ENCODE measurements at regions not wholly inside any gene's neighbourhood (a gene's known extent, or its start where the extent isn't known, plus 50 kb on each side); places are given as distances from the start of the nearest gene placed in this dataset.

DNA sequence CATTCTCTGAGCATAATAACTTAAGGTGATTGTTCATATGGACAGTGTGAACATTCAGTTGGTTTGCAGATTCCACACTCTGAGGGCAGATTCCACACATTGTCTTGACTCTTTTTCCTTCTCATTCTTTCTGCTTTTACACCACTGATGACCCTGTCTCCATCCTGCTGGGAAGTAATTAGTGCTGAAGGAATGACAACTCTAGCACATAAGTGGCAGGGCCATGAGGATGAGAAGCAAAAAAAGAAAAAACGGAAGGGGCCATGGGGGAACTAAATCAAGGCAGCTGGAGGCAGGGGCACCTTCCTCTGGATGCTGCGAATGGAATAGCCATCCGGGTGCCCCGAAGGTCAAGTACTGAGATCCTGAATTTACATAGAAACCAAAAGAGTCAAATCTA, 944.0 kb downstream of the KCNJ2 start:
- no peaks in the 10 kb centered on the region for H4K20me1 ChIP-seq (ENCODE audit: control insufficient read depth, extremely low read depth, insufficient read depth, low read length)
- FAIRE-seq (no peak), DNase-seq (ENCODE audit: low read depth, low spot score) (no peak)
- H3K4me1 ChIP-seq (ENCODE audit: control insufficient read depth, extremely low read depth, insufficient read depth, low read length): no peaks in the 10 kb centered on the region
- H3K9me3 ChIP-seq (ENCODE audit: control insufficient read depth, low read depth, low read length): no peaks in the 10 kb centered on the region
- dilution Hi-C loops (cut with MboI; ENCODE audit: extremely low pct_ligation_motif_present, low sequenced_read_pairs): no loop called here
- H2AFZ ChIP-seq (ENCODE audit: control insufficient read depth, low read length): no peak overlapping the region
- no peaks in the 10 kb centered on the region for H3K9me1 ChIP-seq (ENCODE audit: control insufficient read depth, extremely low read depth, insufficient read depth, low read length)
- no peaks in the 10 kb centered on the region for H3K27me3 ChIP-seq (ENCODE audit: control insufficient read depth, extremely low read depth, insufficient read depth, low read length)
- no peaks in the 10 kb centered on the region for H3K79me2 ChIP-seq (ENCODE audit: control insufficient read depth, insufficient read depth, low read length)
- H3K4me3 ChIP-seq (ENCODE audit: control insufficient read depth in 2 of 3, extremely low read depth in 1 of 3, insufficient read depth in 2 of 3, low read depth in 1 of 3, low read length in 3 of 3): no peak overlapping the region
- H3K9ac ChIP-seq (ENCODE audit: control insufficient read depth, extremely low read depth, insufficient read depth, low read length): no peak overlapping the region
- no peak overlapping the region for H3K27ac ChIP-seq (ENCODE audit: control insufficient read depth, insufficient read depth, low read length)
- TF ChIP-seq EZH2 (IDR thresholded peaks at IDR 0.05; ENCODE audit: low read length): no peak
- TF ChIP-seq, protein P1, sequence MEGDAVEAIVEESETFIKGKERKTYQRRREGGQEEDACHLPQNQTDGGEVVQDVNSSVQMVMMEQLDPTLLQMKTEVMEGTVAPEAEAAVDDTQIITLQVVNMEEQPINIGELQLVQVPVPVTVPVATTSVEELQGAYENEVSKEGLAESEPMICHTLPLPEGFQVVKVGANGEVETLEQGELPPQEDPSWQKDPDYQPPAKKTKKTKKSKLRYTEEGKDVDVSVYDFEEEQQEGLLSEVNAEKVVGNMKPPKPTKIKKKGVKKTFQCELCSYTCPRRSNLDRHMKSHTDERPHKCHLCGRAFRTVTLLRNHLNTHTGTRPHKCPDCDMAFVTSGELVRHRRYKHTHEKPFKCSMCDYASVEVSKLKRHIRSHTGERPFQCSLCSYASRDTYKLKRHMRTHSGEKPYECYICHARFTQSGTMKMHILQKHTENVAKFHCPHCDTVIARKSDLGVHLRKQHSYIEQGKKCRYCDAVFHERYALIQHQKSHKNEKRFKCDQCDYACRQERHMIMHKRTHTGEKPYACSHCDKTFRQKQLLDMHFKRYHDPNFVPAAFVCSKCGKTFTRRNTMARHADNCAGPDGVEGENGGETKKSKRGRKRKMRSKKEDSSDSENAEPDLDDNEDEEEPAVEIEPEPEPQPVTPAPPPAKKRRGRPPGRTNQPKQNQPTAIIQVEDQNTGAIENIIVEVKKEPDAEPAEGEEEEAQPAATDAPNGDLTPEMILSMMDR (optimal IDR thresholded peaks at IDR 0.05 in 1 of 3, IDR thresholded peaks at IDR 0.05 in 1 of 3, conservative IDR thresholded peaks at IDR 0.05 in 1 of 3; ENCODE audit: extremely low read depth in 1 of 3, insufficient read depth in 2 of 3, low read length in 3 of 3): no peak
- H3K36me3 ChIP-seq (ENCODE audit: control insufficient read depth in 2 of 2, extremely low read depth in 1 of 2, insufficient read depth in 2 of 2, low read length in 2 of 2): no peaks in the 10 kb centered on the region
- no peak overlapping the region for H3K4me2 ChIP-seq (ENCODE audit: control insufficient read depth, extremely low read depth, insufficient read depth, low read depth, low read length)

DNA sequence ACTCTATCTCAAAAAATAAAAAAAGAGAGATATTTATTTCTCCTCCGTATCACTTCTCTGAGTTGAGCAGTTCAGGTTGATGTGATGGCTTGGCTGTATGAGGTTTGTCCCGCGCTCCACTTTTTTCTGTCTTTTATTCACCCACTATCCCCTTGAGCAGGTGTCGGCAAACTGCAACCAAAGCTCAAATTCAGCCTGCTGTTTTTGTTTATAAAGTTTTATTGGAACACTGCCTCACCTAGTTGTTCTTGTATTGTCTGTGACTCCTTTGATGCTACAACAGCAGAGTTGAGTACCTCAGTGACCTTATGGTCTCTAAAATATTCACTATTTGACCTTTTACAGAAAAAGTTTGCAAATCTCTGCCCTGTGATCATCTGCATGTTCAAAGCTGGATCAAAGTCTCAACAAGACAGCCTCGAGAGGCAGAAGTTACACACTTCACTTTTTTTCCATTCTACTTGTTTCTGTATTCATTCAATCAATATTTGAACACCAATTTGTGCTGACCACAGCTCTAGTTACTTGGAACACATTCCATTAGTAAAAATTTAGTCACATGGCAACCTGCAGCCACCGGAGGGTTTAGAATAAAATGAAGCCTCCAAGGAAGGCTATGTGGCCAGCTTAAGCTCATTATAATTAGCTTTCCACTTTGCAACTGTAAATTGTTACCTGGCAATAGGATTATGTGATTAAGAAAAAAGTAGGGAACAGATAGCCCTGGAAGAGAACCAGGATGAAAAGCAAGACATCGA, 945.8 kb downstream of the KCNJ2 start:
- Histone ChIP-seq H3K4me3 (ENCODE audit: control insufficient read depth in 2 of 3, extremely low read depth in 1 of 3, insufficient read depth in 2 of 3, low read depth in 1 of 3, low read length in 3 of 3) (no peak overlapping the region), H3K9me3 (ENCODE audit: control insufficient read depth, low read depth, low read length) (no peaks in the 10 kb centered on the region), H3K27me3 (ENCODE audit: control insufficient read depth, extremely low read depth, insufficient read depth, low read length) (no peaks in the 10 kb centered on the region), H3K27ac (ENCODE audit: control insufficient read depth, insufficient read depth, low read length) (no peak overlapping the region), H3K9ac (ENCODE audit: control insufficient read depth, extremely low read depth, insufficient read depth, low read length) (no peak overlapping the region), H3K9me1 (ENCODE audit: control insufficient read depth, extremely low read depth, insufficient read depth, low read length) (no peaks in the 10 kb centered on the region), H3K4me1 (ENCODE audit: control insufficient read depth, extremely low read depth, insufficient read depth, low read length) (no peaks in the 10 kb centered on the region), H4K20me1 (ENCODE audit: control insufficient read depth, extremely low read depth, insufficient read depth, low read length) (no peaks in the 10 kb centered on the region), H2AFZ (ENCODE audit: control insufficient read depth, low read length) (no peak overlapping the region), H3K4me2 (ENCODE audit: control insufficient read depth, extremely low read depth, insufficient read depth, low read depth, low read length) (no peak overlapping the region), H3K36me3 (ENCODE audit: control insufficient read depth in 2 of 2, extremely low read depth in 1 of 2, insufficient read depth in 2 of 2, low read length in 2 of 2) (no peaks in the 10 kb centered on the region), H3K79me2 (ENCODE audit: control insufficient read depth, insufficient read depth, low read length) (no peaks in the 10 kb centered on the region)
- dilution Hi-C loops (cut with MboI; ENCODE audit: extremely low pct_ligation_motif_present, low sequenced_read_pairs): no loop called here
- TF ChIP-seq, protein P1 (optimal IDR thresholded peaks at IDR 0.05 in 1 of 3, IDR thresholded peaks at IDR 0.05 in 1 of 3, conservative IDR thresholded peaks at IDR 0.05 in 1 of 3; ENCODE audit: extremely low read depth in 1 of 3, insufficient read depth in 2 of 3, low read length in 3 of 3): no peak
- TF ChIP-seq EZH2 (IDR thresholded peaks at IDR 0.05; ENCODE audit: low read length): no peak
- DNase-seq (ENCODE audit: low read depth, low spot score) (no peak), FAIRE-seq (no peak)

Measured in keratinocyte (primary cell).